GM13977 (cell line): ENCODE measurements at regions not wholly inside any gene's neighbourhood (a gene's known extent, or its start where the extent isn't known, plus 50 kb on each side); places are given as distances from the start of the nearest gene placed in this dataset.

Experiments
- DNase-seq: peaks from one replicate; pipeline ENCODE4 v3.0.0; 2012; ENCODE audit warnings: low spot score
- CTCF ChIP-seq: IDR thresholded peaks from 2 replicates; pipeline ENCODE4 v1.5.1; 2012; ENCODE audit warnings: mild to moderate bottlenecking, control low read depth; ENCODE audit not compliant: insufficient read depth; ENCODE audit errors: extremely low read depth, missing control alignments
- in situ Hi-C: fragments of 300-500 bp; cut with MboI; formaldehyde crosslinking; loops from one replicate; pipeline ENCODE4 v1.12.0; 2022; ENCODE audit warnings: low sequenced_read_pairs, low pct_unique_long_range_greater_than_20kb, mixed read lengths, inconsistent platforms; ENCODE audit not compliant: unreplicated experiment

GRCh38 chr1:229197265-229197585, 73.7 kb upstream of the RAB4A start:
- TF ChIP-seq CTCF, result no peak
- in situ Hi-C loops, result no loop called here
- no peak for DNase-seq

DNA sequence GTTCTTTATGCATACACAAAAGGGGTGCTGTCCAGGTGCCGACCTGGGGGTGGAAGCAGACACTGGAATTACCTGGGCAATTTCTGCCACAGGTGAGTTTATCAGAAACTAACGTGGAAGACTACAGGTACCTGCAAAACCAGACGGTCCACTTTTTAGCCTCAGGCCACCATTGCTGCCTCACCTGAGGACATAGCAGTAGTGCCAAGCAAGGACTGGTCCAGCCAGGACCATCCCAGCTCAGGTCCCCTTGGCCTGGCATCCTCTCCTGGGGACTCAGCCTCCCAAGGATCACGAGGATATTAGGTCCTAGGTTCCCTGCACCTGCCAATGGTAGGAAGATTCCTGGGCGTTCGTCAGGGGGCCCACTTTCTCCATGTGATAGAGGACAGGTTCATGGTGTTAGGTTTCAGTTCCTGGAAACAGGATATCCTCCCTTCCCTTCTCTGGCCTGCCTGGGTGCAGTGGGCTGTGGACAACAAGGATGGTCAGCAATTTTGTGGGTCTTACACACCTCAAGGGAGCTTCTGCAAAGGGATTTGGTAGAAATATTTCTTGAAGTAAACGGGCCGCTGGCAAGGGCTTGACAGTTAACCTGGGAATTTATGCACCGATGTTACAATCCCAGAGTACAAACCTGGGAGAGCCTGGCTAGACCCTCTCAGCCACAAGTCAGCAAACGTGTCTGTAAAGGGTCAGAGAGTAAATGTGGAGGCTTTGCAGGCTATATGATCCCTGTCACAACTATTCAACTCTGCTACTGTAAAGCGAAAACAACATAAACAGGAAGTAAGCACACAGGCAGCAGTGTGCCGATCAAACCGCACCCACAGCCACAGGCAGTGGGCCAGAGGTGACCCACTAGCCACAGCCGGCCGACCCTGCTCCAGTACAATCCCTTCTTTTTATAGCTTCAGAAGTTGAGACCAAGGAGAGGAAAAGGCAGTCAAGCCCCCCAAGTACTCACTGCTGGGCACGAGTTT, 71.4 kb upstream of the RAB4A start:
- in situ Hi-C loops, result no loop called here
- DNase-seq, result no peak
- TF ChIP-seq CTCF, result no peak

- no peak for TF ChIP-seq CTCF
- in situ Hi-C loops, result no loop called here
- no peak for DNase-seq
Measured at GRCh38 chr1:229203030-229203751, 67.7 kb upstream of the RAB4A start.

DNA sequence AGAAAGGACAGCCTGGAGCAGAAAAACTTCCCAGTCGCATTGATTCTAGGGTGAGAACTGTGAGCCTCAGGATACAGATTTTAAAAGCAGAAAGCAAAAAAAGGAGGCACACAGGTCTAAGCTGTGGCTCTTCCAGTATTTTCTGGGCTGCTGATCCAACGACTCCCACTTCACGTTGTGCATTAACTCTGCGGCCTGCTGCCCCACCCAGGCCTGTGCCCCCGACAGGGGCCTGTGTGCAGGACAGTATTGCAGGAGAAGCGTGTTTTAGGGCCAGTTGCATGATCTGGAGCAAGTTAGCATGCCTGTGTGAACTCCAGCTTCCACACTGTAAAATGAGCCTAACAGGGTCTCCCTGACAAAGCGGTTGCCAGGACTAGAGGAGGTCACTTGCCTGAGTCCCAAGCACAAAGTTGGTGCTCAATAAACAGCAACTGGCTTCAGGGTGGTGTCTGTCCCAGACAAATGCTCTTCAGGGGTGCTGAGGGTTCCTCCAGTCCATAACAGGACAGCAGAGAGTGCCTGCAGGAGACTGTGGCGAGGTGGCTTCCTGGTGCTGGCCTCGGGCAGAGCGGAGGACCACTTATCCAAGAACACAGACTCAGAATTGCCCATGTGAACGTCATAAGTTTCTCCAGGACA, 66.8 kb upstream of the RAB4A start:
- DNase-seq, result no peak
- TF ChIP-seq CTCF, result no peak
- in situ Hi-C loops, result no loop called here

DNA sequence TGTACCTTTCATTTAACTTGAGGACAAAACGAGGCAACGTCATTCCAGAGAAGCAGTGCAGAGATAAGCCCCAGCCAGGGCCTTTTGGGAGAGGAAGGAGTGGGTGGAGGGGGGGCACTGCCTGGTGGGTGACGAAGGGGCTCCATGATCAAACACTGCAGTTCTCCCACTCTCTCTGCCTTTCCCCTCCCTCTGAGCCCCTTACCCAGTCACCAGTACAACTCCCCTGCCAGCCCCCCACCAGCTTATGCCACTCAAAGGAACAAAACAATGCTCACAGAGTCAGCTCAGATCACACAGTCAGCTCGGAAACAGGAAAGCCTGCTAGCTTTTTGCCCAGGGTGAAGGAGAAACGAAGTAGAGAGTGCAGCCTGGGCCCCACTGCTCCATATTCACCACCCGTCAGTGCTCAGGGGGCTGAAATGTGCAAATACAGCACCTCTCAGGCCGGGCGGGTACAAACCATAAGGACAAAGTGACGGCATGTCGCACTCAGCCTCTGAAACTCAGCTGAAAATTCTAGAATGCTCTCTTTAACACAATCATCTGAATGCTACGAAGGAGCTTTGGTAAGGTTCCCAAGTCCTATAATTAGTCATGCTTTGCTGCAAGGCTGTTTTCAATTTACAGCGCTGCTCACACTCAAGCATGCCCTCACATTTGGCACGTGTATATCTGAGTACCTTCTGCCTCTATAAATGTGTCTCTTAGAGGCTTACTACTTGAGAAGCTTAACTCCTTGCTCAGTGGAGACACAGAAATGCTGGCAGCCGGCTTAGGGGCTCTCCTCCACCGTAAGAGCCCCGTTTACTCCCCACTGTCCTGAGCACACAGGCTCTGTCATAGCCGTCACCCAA, 65.8 kb upstream of the RAB4A start:
- TF ChIP-seq CTCF, result no peak
- DNase-seq, result no peak
- in situ Hi-C loops, result no loop called here

GRCh38 chr1:229205854-229206253, 65.1 kb upstream of the RAB4A start:
- TF ChIP-seq CTCF, result no peak
- in situ Hi-C loops, result no loop called here
- no peak for DNase-seq
